ENCODE measurements at regions not wholly inside any gene's neighbourhood (a gene's known extent, or its start where the extent isn't known, plus 50 kb on each side); places are given as distances from the start of the nearest gene placed in this dataset.

GRCh38 chr9:109834855-109835254, 54.9 kb downstream of the PALM2AKAP2 start:
- FAIRE-seq = no peak
- CTCF ChIA-PET = interaction anchor here (4.2 kb wide), 1 partner anchor 17 kb away, joined by 11 read pairs; no protein-coding TSS in a partner anchor

More at GRCh38 chr9:109834855-109835254, 54.9 kb downstream of the PALM2AKAP2 start:
- TF ChIP-seq POLR2AphosphoS5 (IDR thresholded peaks at IDR 0.05; ENCODE audit: insufficient read depth, low read depth, low read length) = no peak
- TF ChIP-seq CTCF (IDR thresholded peaks at IDR 0.05; ENCODE audit: extremely low read depth in 1 of 2, insufficient read depth in 1 of 2, low read depth in 1 of 2, low read length in 2 of 2) = no peak
- no peak for TF ChIP-seq FOS (IDR thresholded peaks at IDR 0.05; ENCODE audit: borderline replicate concordance, insufficient read depth, low read length)
- no peak for TF ChIP-seq GATA2 (IDR thresholded peaks at IDR 0.05; ENCODE audit: insufficient read depth, insufficient read length, low read depth, low read length)
- no peak for TF ChIP-seq MYC (IDR thresholded peaks at IDR 0.05; ENCODE audit: low read depth, low read length)
- no peak for TF ChIP-seq JUN (IDR thresholded peaks at IDR 0.05; ENCODE audit: borderline replicate concordance, insufficient read depth, insufficient read length, low read depth)
- no peak for TF ChIP-seq MAX (IDR thresholded peaks at IDR 0.05; ENCODE audit: insufficient read depth, insufficient read length)
- TF ChIP-seq EZH2 (IDR thresholded peaks at IDR 0.05; ENCODE audit: borderline replicate concordance, low read depth, low read length, severe bottlenecking) = no peak
- no peak for TF ChIP-seq POLR2A (IDR thresholded peaks at IDR 0.05; ENCODE audit: low read depth, low read length)
- no TSS peak for BruUV-seq (replicated peaks)
- intact Hi-C loops (cut with micrococcal nuclease) = no loop called here
- H3K9me3 ChIP-seq (replicated peaks; ENCODE audit: control insufficient read depth, insufficient read depth, low read length) = no peaks in the 10 kb centered on the region
- H3K36me3 ChIP-seq (ENCODE audit: control insufficient read depth in 2 of 2, extremely low read depth in 1 of 2, insufficient read depth in 2 of 2, low read length in 2 of 2) = no peaks in the 10 kb centered on the region
- H3K4me1 ChIP-seq (ENCODE audit: control insufficient read depth, extremely low read depth, insufficient read depth, low read length) = no peaks in the 10 kb centered on the region
- no peak overlapping the region for H3K9ac ChIP-seq (replicated peaks; ENCODE audit: extremely low read depth, insufficient read depth, low read length)
- H2AFZ ChIP-seq (ENCODE audit: low read depth, low read length) = no peak overlapping the region
- H3K4me2 ChIP-seq (ENCODE audit: insufficient read depth, low read length) = no peak overlapping the region
- no peaks in the 10 kb centered on the region for H3K27me3 ChIP-seq (ENCODE audit: control insufficient read depth in 2 of 2, insufficient read depth in 2 of 2, low read length in 2 of 2)
- POLR2A ChIA-PET = no interaction called here
- dilution Hi-C loops (cut with MboI; ENCODE audit: extremely low pct_ligation_motif_present, low sequenced_read_pairs) = no loop called here
- H3K4me3 ChIP-seq (replicated peaks in 1 of 3; ENCODE audit: insufficient read depth in 1 of 3, low read depth in 1 of 3, low read length in 3 of 3) = no peak overlapping the region
- H4K20me1 ChIP-seq (replicated peaks; ENCODE audit: control insufficient read depth, extremely low read depth, insufficient read depth, low read length) = no peaks in the 10 kb centered on the region
- no peak overlapping the region for H3K27ac ChIP-seq (ENCODE audit: insufficient read depth, low read depth, low read length)
- H3K79me2 ChIP-seq (ENCODE audit: control insufficient read depth, insufficient read depth, low read length) = no peaks in the 10 kb centered on the region
- no peak for DNase-seq (ENCODE audit: low read depth, low spot score)
- no peaks in the 10 kb centered on the region for H3K9me1 ChIP-seq (replicated peaks; ENCODE audit: control insufficient read depth, extremely low read depth, insufficient read depth, low read length)

All from endothelial cell of umbilical vein (primary cell).